ENCODE measurements at regions not wholly inside any gene's neighbourhood (a gene's known extent, or its start where the extent isn't known, plus 50 kb on each side); places are given as distances from the start of the nearest gene placed in this dataset.

DNA sequence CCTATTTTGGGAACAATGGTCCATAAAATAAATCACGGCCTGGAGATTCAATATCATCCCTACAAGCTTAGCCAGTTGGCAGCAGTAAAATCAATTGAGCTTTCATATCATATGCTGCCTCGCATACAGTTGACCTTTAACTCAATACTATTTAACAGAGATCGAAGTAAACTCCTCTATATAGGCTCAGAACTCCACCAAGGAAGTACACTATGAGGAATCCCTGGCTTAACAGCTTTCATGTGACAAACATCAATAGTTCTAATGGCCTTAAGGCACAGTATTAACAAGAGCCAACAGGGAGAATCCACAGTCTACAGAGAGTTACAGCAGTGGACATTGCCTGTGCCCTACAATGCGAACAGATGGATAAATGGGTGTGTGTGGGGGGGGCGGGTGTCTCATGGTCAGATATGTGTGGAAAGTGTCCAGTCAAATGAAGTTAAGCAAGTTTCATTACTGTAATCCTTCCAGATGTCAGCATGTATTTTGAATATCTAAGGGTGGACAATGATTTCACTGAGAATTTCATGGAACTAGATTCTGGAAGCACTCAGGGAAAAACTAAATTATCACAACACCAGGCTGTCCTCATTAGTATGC is 98.2 kb upstream of the FAM9B start:
- DNase-seq: no peak
- H3K4me1 Mint-ChIP-seq (ENCODE audit: low read depth): peaks cover 9% of the 10 kb centered on the region
- no peaks in the 10 kb centered on the region for H3K27me3 Mint-ChIP-seq (ENCODE audit: low read depth)

DNA sequence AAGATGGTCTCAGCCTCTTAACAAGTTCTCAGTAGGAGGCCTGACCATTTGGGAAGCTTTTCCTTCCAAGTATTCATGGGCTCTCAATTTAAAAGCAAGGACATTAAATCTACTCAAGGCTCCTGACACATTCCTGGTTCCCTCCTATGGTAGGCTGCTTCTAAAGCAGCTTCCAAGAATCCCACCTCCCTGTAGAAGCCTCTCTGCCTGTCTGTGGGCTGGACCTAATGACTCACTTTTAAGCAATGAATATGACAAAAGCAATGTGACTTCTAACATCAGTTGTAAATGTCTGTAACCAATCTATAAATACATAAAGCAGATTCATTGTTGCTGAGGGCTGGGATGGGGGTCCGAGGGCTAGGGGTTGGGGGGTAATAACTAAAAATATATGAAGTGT is 99.5 kb upstream of the FAM9B start:
- Mint-ChIP-seq H3K27me3 (ENCODE audit: low read depth) (no peaks in the 10 kb centered on the region), H3K9me3 (peaks cover 4% of the 10 kb centered on the region), H3K27ac (no peak overlapping the region), H3K4me3 (no peak overlapping the region), H3K4me1 (ENCODE audit: low read depth) (peaks cover 9% of the 10 kb centered on the region), H3K36me3 (ENCODE audit: low read depth) (peaks cover 1% of the 10 kb centered on the region)
- DNase-seq: no peak
- CTCF ChIA-PET: no interaction called here
- intact Hi-C loops (cut with micrococcal nuclease): no loop called here

More for the DNA sequence above, 98.2 kb upstream of the FAM9B start:
- intact Hi-C loops (cut with micrococcal nuclease): no loop called here
- Mint-ChIP-seq H3K4me3 (no peak overlapping the region), H3K9me3 (peaks cover 4% of the 10 kb centered on the region), H3K27ac (no peak overlapping the region), H3K36me3 (ENCODE audit: low read depth) (peaks cover 1% of the 10 kb centered on the region)
- CTCF ChIA-PET: no interaction called here

DNA sequence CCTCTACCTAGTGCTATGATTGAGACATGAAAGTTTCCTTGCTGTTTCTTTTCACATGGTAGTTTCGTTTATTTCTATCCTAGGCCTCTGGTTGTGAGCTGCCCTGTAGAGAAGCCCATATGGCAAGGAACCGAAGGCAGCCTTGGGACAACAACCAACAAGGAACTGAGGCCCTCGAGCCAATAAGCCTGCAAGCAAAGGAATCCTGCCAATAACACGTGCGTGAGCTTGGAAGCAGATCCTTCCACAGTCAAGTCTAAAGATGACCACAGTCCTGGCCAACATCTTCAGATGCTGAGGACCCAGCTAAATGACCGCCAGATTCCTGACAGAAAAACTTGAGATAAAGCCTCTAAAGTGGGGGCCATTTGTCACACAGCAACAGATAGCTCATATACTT is 100.4 kb upstream of the FAM9B start:
- peaks cover 9% of the 10 kb centered on the region for H3K4me1 Mint-ChIP-seq (ENCODE audit: low read depth)
- DNase-seq: no peak
- CTCF ChIA-PET: no interaction called here
- intact Hi-C loops (cut with micrococcal nuclease): no loop called here
- H3K27me3 Mint-ChIP-seq (ENCODE audit: low read depth): no peaks in the 10 kb centered on the region
- H3K36me3 Mint-ChIP-seq (ENCODE audit: low read depth): peaks cover 1% of the 10 kb centered on the region
- H3K4me3 Mint-ChIP-seq: no peak overlapping the region
- no peak overlapping the region for H3K27ac Mint-ChIP-seq
- H3K9me3 Mint-ChIP-seq: peaks cover 4% of the 10 kb centered on the region

DNA sequence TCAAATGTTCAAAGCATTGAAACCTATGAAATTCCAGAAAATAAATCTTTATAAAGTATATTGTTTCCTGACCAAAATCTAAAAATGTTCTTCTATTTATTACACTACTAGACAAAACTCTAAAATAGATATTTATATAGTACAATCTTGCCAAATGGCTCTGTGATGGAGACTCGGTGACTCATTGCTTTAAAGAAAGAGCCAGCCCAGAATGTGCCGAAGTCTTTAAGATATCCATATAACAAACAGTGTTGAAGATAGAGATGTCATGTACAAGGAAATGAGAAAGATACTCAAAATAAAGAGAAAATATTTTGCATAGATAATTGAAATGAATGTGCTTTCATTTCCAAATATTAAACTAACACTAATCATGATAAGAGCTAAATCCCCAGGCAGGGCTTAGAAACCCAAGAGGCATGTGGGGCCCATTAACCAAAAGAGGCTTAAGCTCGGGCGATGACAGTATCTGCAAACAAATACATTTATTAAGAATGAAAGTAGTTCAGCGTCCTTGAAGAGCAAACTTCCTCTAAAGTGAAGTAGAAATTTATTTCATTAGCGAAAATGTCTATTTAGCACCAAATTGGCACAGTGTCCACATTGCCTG is 102.1 kb upstream of the FAM9B start:
- Mint-ChIP-seq H3K4me3 (no peak overlapping the region), H3K36me3 (ENCODE audit: low read depth) (peaks cover 1% of the 10 kb centered on the region), H3K9me3 (peaks cover 4% of the 10 kb centered on the region), H3K27me3 (ENCODE audit: low read depth) (no peaks in the 10 kb centered on the region), H3K27ac (no peak overlapping the region), H3K4me1 (ENCODE audit: low read depth) (peaks cover 4% of the 10 kb centered on the region)
- DNase-seq: no peak
- CTCF ChIA-PET: no interaction called here
- intact Hi-C loops (cut with micrococcal nuclease): no loop called here

DNA sequence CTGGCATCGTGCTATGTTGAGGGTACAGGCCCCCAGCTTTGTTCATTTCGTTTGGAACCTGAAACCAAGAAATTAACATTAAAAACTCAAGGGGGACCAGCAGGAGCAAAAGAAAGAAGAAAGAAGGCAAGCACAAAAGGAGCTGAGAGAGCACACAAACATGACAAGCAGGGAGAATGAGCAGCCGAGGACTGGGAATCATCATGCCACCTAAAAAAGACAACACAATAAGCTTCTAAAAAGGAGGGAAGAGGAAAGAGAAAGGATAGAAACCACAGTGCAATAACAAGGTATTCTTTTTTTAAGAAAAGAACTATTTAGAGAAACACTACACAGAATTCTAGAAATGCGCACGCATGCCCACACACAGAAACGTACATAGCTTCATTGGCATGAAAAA is 103.2 kb upstream of the FAM9B start:
- H3K27me3 Mint-ChIP-seq (ENCODE audit: low read depth): no peaks in the 10 kb centered on the region
- H3K4me1 Mint-ChIP-seq (ENCODE audit: low read depth): no peaks in the 10 kb centered on the region

DNA sequence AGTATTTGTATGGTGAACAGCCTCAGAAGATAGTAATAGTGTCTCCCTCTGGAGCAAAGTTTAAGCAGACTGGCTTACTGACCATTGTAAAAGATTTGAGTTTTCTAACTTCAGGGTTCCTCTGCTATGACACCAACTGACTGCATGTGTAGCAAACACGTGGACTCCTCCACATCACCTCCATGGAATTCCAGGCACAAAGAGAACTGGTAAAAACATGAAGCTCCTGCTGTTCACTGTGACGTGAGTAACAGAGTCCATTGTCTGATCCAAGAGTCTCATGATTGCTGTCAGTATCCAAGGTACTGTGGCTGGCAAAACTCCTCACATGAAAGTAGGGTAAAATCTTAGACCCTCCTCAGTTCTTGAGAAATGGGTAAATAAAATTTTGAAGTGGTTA is 107.6 kb upstream of the FAM9B start:
- no peak overlapping the region for H3K4me3 Mint-ChIP-seq
- H3K9me3 Mint-ChIP-seq: no peaks in the 10 kb centered on the region
- H3K27ac Mint-ChIP-seq: no peak overlapping the region
- intact Hi-C loops (cut with micrococcal nuclease): no loop called here
- DNase-seq: no peak
- CTCF ChIA-PET: no interaction called here
- no peaks in the 10 kb centered on the region for H3K27me3 Mint-ChIP-seq (ENCODE audit: low read depth)
- no peaks in the 10 kb centered on the region for H3K36me3 Mint-ChIP-seq (ENCODE audit: low read depth)
- H3K4me1 Mint-ChIP-seq (ENCODE audit: low read depth): no peaks in the 10 kb centered on the region

More for the DNA sequence above, 103.2 kb upstream of the FAM9B start:
- CTCF ChIA-PET: no interaction called here
- no peak overlapping the region for H3K27ac Mint-ChIP-seq
- no peak for DNase-seq
- peaks cover 4% of the 10 kb centered on the region for H3K9me3 Mint-ChIP-seq
- no peak overlapping the region for H3K4me3 Mint-ChIP-seq
- H3K36me3 Mint-ChIP-seq (ENCODE audit: low read depth): peaks cover 1% of the 10 kb centered on the region
- intact Hi-C loops (cut with micrococcal nuclease): no loop called here

DNA sequence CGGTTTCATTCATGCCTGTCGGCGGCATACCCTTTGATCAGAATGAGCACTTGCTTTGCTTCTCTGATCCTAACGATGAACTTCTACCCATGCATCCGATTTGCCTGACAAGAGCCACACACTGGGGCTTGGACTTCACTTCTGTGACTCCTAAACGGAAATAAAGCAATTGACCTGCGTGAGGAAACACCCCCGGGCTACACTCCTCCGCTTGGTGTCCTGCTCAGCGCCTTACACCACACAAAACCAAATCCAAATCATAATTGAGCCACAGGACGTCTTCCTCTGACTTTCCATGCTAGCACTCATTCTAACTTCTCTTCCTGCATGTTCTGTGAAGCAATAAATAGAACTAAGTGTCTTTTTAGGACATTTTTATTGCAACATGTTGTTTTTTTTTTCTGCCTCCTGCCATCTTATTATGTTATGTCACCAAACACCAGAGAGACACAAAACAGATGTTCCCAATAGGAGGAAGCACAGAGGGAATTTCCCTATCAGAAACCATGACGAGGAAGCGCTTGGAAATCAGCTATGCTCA is 110.8 kb upstream of the FAM9B start:
- CTCF ChIA-PET: no interaction called here
- H3K4me1 Mint-ChIP-seq (ENCODE audit: low read depth): no peaks in the 10 kb centered on the region
- no peak overlapping the region for H3K27ac Mint-ChIP-seq

DNA sequence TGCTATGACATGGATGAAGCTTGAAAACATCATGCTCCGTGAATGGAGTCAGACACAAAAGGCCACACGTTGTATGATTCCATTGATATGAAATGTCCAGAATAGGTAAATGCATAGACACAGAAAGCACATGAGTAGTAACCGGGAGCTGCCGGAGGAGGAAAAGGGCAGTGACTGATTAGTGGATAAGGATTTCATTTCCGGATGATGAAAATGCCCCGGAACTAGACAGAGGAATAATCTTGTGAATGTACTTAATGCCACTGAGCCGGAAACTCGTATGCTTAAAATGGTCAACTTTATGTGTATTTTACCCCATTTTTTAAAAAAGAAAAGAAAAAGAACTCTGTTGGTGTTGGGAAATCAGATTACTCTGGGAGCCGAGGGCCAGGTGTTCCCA is 112.7 kb upstream of the FAM9B start:
- Mint-ChIP-seq H3K27ac (no peak overlapping the region), H3K4me1 (ENCODE audit: low read depth) (no peaks in the 10 kb centered on the region), H3K9me3 (peaks cover 1% of the 10 kb centered on the region), H3K27me3 (ENCODE audit: low read depth) (no peaks in the 10 kb centered on the region), H3K4me3 (no peak overlapping the region), H3K36me3 (ENCODE audit: low read depth) (no peaks in the 10 kb centered on the region)
- CTCF ChIA-PET: no interaction called here
- intact Hi-C loops (cut with micrococcal nuclease): no loop called here
- no peak for DNase-seq

More for the DNA sequence above, 110.8 kb upstream of the FAM9B start:
- Mint-ChIP-seq H3K27me3 (ENCODE audit: low read depth) (no peaks in the 10 kb centered on the region), H3K36me3 (ENCODE audit: low read depth) (no peaks in the 10 kb centered on the region), H3K4me3 (no peak overlapping the region), H3K9me3 (no peaks in the 10 kb centered on the region)
- no peak for DNase-seq
- intact Hi-C loops (cut with micrococcal nuclease): no loop called here

DNA sequence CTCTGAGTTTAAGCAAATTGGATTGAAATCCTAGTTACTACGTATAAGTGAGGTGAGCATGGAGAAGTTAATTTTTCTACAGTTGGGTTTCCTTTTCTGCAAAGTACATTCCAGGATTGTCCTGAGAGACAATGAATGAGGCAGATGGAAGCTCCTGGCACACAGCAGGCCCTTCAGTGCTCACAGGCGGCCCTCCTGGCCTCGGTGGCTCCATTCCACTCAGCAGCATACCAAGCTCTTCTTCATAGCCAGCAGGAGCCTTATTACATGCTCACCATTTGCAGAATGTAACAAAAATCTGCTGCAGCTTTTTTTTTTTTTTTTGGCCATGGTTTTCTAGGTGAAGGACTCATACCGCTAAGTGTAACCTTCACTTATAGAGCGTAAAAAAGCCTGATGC is 113.2 kb upstream of the FAM9B start:
- CTCF ChIA-PET: no interaction called here
- no peak for DNase-seq
- Mint-ChIP-seq H3K27me3 (ENCODE audit: low read depth) (no peaks in the 10 kb centered on the region), H3K9me3 (peaks cover 4% of the 10 kb centered on the region), H3K27ac (no peak overlapping the region), H3K36me3 (ENCODE audit: low read depth) (peaks cover 2% of the 10 kb centered on the region), H3K4me3 (no peak overlapping the region), H3K4me1 (ENCODE audit: low read depth) (no peaks in the 10 kb centered on the region)
- intact Hi-C loops (cut with micrococcal nuclease): no loop called here

DNA sequence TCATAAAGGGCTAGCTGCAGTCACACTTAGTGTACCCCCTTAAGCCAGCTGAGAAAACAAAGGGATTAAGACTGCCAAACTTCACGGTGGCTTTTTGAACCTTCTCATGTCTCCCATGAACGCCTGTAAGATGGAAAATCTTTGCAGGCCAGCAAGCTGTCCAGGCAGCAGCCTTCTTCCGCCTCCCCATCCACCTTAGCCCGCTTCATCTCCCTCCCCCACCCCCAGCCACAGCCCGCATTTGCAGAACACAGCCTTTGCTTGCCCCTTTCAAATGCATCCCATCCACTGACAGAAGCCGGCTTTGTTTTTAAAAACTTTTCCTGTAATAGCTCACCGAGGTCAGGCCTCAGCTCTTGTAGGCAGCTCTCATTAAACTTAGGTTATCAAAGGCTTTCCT is 113.8 kb upstream of the FAM9B start:
- CTCF ChIA-PET: no interaction called here
- no peaks in the 10 kb centered on the region for H3K4me1 Mint-ChIP-seq (ENCODE audit: low read depth)
- intact Hi-C loops (cut with micrococcal nuclease): no loop called here
- H3K9me3 Mint-ChIP-seq: peaks cover 4% of the 10 kb centered on the region
- H3K36me3 Mint-ChIP-seq (ENCODE audit: low read depth): peaks cover 2% of the 10 kb centered on the region
- DNase-seq: no peak
- H3K4me3 Mint-ChIP-seq: no peak overlapping the region
- no peak overlapping the region for H3K27ac Mint-ChIP-seq
- H3K27me3 Mint-ChIP-seq (ENCODE audit: low read depth): no peaks in the 10 kb centered on the region

DNA sequence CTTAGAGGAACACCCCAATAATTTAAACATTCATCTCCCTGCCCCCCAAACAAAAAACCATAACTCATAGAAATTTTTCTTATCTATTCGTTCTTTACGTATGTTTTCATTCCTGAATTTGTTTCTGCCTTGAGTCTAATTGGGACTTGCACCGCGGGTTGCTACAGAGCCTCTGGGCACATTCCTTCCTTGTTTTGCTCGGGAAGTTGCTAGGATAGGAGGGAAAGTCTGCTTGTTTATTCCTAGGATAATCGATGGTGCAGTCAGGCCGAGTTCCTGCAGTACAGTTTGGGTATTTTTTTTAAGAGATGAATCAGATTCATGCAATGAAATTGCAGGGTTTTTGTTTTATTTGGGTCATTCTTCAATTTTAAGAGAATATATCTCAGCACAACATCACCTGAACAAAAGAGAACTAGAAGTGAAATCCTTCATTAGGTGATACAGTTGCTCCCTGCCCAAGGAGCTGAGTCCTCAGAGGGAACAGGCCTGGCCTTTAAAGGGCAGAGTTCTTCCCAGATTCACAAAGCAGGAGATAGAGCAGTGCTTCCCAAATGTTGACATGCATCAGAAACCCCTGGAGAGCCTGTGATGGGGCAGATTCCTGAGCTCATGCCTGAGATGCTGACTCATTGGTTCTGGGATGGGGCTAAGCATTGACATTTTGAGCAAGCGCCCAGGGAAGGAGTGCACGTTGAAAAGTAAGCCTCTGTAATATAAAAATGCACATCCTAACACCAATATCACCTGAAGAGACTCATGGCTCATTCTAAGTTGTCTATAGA is 114.9 kb upstream of the FAM9B start:
- Mint-ChIP-seq H3K4me3 (no peak overlapping the region), H3K9me3 (peaks cover 4% of the 10 kb centered on the region), H3K27ac (no peak overlapping the region), H3K4me1 (ENCODE audit: low read depth) (peaks cover 6% of the 10 kb centered on the region), H3K36me3 (ENCODE audit: low read depth) (peaks cover 2% of the 10 kb centered on the region), H3K27me3 (ENCODE audit: low read depth) (no peaks in the 10 kb centered on the region)
- CTCF ChIA-PET: no interaction called here
- intact Hi-C loops (cut with micrococcal nuclease): no loop called here
- no peak for DNase-seq

DNA sequence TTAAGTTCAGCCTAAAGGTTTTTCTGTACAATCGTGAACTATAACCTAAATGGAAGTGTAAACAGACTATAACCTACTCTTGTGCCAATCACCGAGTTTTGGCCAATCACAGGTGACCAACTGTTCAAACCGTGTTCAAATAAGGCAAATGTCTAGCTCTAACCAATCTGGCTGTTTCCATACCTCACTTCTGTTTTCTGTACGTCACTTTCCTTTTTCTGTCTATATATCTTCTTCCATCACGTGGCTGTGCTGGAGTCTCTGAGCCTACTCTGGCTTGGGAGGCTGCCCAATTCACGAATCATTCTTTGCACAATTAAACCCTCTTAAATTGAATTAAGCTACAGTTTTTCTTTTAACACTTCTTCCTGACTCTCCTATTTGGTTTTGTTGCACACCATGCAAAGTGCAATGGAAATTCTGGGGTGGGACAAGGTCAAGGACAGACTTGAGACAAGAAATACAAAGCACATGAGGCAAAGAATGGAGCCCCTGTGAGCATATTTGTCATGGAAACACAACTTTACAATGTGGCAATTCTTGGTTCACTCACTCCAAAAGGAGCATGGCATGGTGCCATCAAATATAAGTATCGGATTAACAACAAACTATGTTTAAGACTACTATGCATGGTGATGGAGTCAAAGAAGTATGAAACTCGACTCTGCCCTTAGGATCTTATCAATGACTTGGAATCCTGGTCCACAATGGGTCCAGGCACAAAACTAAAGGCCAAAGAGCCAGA is 115.7 kb upstream of the FAM9B start:
- no peak for DNase-seq
- CTCF ChIA-PET: no interaction called here
- Mint-ChIP-seq H3K27ac (no peak overlapping the region), H3K36me3 (ENCODE audit: low read depth) (peaks cover 2% of the 10 kb centered on the region), H3K9me3 (peaks cover 4% of the 10 kb centered on the region), H3K4me3 (no peak overlapping the region), H3K4me1 (ENCODE audit: low read depth) (peaks cover 6% of the 10 kb centered on the region), H3K27me3 (ENCODE audit: low read depth) (no peaks in the 10 kb centered on the region)
- intact Hi-C loops (cut with micrococcal nuclease): no loop called here

Data from activated naive CD4-positive, alpha-beta T cell treated with anti-CD3 and anti-CD28 coated beads for 36 hours (primary cell).